Activated naive CD4-positive, alpha-beta T cell treated with Interleukin-2 at 50 U/mL for 16 hours (primary cell): ENCODE measurements at regions not wholly inside any gene's neighbourhood (a gene's known extent, or its start where the extent isn't known, plus 50 kb on each side); places are given as distances from the start of the nearest gene placed in this dataset.
"Not testable (repeated sequence)": the region's sequence is repeated elsewhere in the genome, so short reads cannot be mapped to it uniquely, and the experiment has no call there.

Source experiments
- DNase-seq: peaks from one replicate; pipeline ENCODE4 v3.0.0-alpha.2; 2020

GRCh38 chr2:122077114-122077513 is 321.7 kb downstream of the TSN start:
- no peak for DNase-seq

GRCh38 chr2:122077771-122078170 is 322.3 kb downstream of the TSN start:
- no peak for DNase-seq

- DNase-seq = no peak
Measured at GRCh38 chr2:122078451-122078850, 323.0 kb downstream of the TSN start.

- no peak for DNase-seq
Measured at GRCh38 chr2:122079844-122080243, 324.4 kb downstream of the TSN start.

- no peak for DNase-seq
Measured at GRCh38 chr2:122080316-122080715, 324.9 kb downstream of the TSN start.

- no peak for DNase-seq
Measured at GRCh38 chr2:122080871-122081270, 325.4 kb downstream of the TSN start.

GRCh38 chr2:122081751-122082150 is 326.3 kb downstream of the TSN start:
- DNase-seq = no peak

- no peak for DNase-seq
Measured at GRCh38 chr2:122083256-122084048, 328.0 kb downstream of the TSN start.

GRCh38 chr2:122085672-122086071 is 330.2 kb downstream of the TSN start:
- not testable (repeated sequence) for DNase-seq

- no peak for DNase-seq
Measured at GRCh38 chr2:122094557-122094956, 339.1 kb downstream of the TSN start.

GRCh38 chr2:122096761-122097160 is 341.3 kb downstream of the TSN start:
- no peak for DNase-seq

GRCh38 chr2:122098306-122098705 is 342.9 kb downstream of the TSN start:
- no peak for DNase-seq

GRCh38 chr2:122100346-122100745 is 344.9 kb downstream of the TSN start:
- DNase-seq = no peak

- DNase-seq = no peak
Measured at GRCh38 chr2:122100756-122101155, 345.3 kb downstream of the TSN start.

GRCh38 chr2:122101319-122101718 is 345.9 kb downstream of the TSN start:
- DNase-seq = no peak

GRCh38 chr2:122105171-122105876 is 349.9 kb downstream of the TSN start:
- DNase-seq = no peak

- DNase-seq = no peak
Measured at GRCh38 chr2:122105877-122106206, 350.4 kb downstream of the TSN start.

- no peak for DNase-seq
Measured at GRCh38 chr2:122108186-122108585, 352.7 kb downstream of the TSN start.

GRCh38 chr2:122112216-122113005 is 357.0 kb downstream of the TSN start:
- DNase-seq = no peak

GRCh38 chr2:122114421-122114820 is 359.0 kb downstream of the TSN start:
- no peak for DNase-seq

- no peak for DNase-seq
Measured at GRCh38 chr2:122117371-122117770, 361.9 kb downstream of the TSN start.

GRCh38 chr2:122129399-122129798 is 373.9 kb downstream of the TSN start:
- no peak for DNase-seq

GRCh38 chr2:122132147-122132691 is 376.8 kb downstream of the TSN start:
- DNase-seq = no peak
